ENCODE measurements at regions not wholly inside any gene's neighbourhood (a gene's known extent, or its start where the extent isn't known, plus 50 kb on each side); places are given as distances from the start of the nearest gene placed in this dataset.

- FAIRE-seq: no peak
- Histone ChIP-seq H3K27ac (ENCODE audit: low read depth, low read length) (no peak overlapping the region), H3K27me3 (ENCODE audit: insufficient read depth, low read length) (no peaks in the 10 kb centered on the region), H3K79me2 (ENCODE audit: insufficient read depth, low read length) (no peaks in the 10 kb centered on the region), H3K4me1 (ENCODE audit: insufficient read depth, low read length) (no peaks in the 10 kb centered on the region), H4K20me1 (ENCODE audit: insufficient read depth, low read length) (no peaks in the 10 kb centered on the region), H2AFZ (ENCODE audit: low read depth, low read length) (no peak overlapping the region), H3K4me2 (ENCODE audit: low read length) (no peak overlapping the region), H3K9me3 (ENCODE audit: insufficient read depth, low read depth, low read length) (no peaks in the 10 kb centered on the region), H3K36me3 (ENCODE audit: insufficient read depth, low read length) (no peaks in the 10 kb centered on the region), H3K4me3 (ENCODE audit: insufficient read depth, low read depth, low read length) (no peak overlapping the region), H3K9ac (ENCODE audit: low read length) (no peak overlapping the region)
- Mint-ChIP-seq H3K27me3 (ENCODE audit: low read depth, unreplicated experiment) (peaks cover 3% of the 10 kb centered on the region), H3K36me3 (ENCODE audit: low read depth, unreplicated experiment) (no peaks in the 10 kb centered on the region), H3K4me1 (ENCODE audit: low read depth, unreplicated experiment) (peaks cover 3% of the 10 kb centered on the region), H3K4me3 (ENCODE audit: unreplicated experiment) (no peak overlapping the region), H3K9me3 (ENCODE audit: unreplicated experiment) (no peaks in the 10 kb centered on the region), H3K27ac (ENCODE audit: unreplicated experiment) (no peak overlapping the region)
- no peak for DNase-seq (ENCODE audit: low read depth)
- TF ChIP-seq CTCF (IDR thresholded peaks at IDR 0.05; ENCODE audit: insufficient read depth, low read depth, low read length) (no peak), EZH2 (IDR thresholded peaks at IDR 0.05; ENCODE audit: insufficient read depth, low read length) (no peak)
These were observed 71.5 kb downstream of the MIS18A start for GRCh38 chr21:32207406-32207716.

GRCh38 chr21:32206631-32207405, 72.0 kb downstream of the MIS18A start:
- Mint-ChIP-seq H3K27ac (ENCODE audit: unreplicated experiment) (no peak overlapping the region), H3K9me3 (ENCODE audit: unreplicated experiment) (no peaks in the 10 kb centered on the region)
- no peak for DNase-seq (ENCODE audit: low read depth)

More at GRCh38 chr21:32206631-32207405, 72.0 kb downstream of the MIS18A start:
- Histone ChIP-seq H3K27ac (ENCODE audit: low read depth, low read length) (no peak overlapping the region), H3K27me3 (ENCODE audit: insufficient read depth, low read length) (no peaks in the 10 kb centered on the region), H3K4me1 (ENCODE audit: insufficient read depth, low read length) (no peaks in the 10 kb centered on the region), H2AFZ (ENCODE audit: low read depth, low read length) (no peak overlapping the region), H3K79me2 (ENCODE audit: insufficient read depth, low read length) (no peaks in the 10 kb centered on the region), H3K4me2 (ENCODE audit: low read length) (no peak overlapping the region), H4K20me1 (ENCODE audit: insufficient read depth, low read length) (no peaks in the 10 kb centered on the region), H3K9me3 (ENCODE audit: insufficient read depth, low read depth, low read length) (no peaks in the 10 kb centered on the region), H3K36me3 (ENCODE audit: insufficient read depth, low read length) (no peaks in the 10 kb centered on the region), H3K4me3 (ENCODE audit: insufficient read depth, low read depth, low read length) (no peak overlapping the region), H3K9ac (ENCODE audit: low read length) (no peak overlapping the region)
- H3K4me1 Mint-ChIP-seq (ENCODE audit: low read depth, unreplicated experiment): peaks cover 3% of the 10 kb centered on the region
- no peaks in the 10 kb centered on the region for H3K36me3 Mint-ChIP-seq (ENCODE audit: low read depth, unreplicated experiment)
- no peak for TF ChIP-seq CTCF (IDR thresholded peaks at IDR 0.05; ENCODE audit: insufficient read depth, low read depth, low read length)
- no peak for TF ChIP-seq EZH2 (IDR thresholded peaks at IDR 0.05; ENCODE audit: insufficient read depth, low read length)
- peaks cover under 1% of the 10 kb centered on the region for H3K27me3 Mint-ChIP-seq (ENCODE audit: low read depth, unreplicated experiment)
- FAIRE-seq: no peak
- H3K4me3 Mint-ChIP-seq (ENCODE audit: unreplicated experiment): no peak overlapping the region
